HUES64 (cell line): ENCODE measurements at regions not wholly inside any gene's neighbourhood (a gene's known extent, or its start where the extent isn't known, plus 50 kb on each side); places are given as distances from the start of the nearest gene placed in this dataset.

Experiments used
- H3K27ac ChIP-seq: 2 replicates; pipeline ENCODE4 v1.7.0; 2013; ENCODE audit warnings: low read depth, low read length, inconsistent platforms
- H3K27me3 ChIP-seq: 2 replicates; pipeline ENCODE4 v1.6.1; 2013; ENCODE audit warnings: mild to moderate bottlenecking, low read length; ENCODE audit not compliant: insufficient read depth
- H3K36me3 ChIP-seq: 2 replicates; pipeline ENCODE4 v1.6.1; 2013; ENCODE audit warnings: mild to moderate bottlenecking, low read length; ENCODE audit not compliant: insufficient read depth
- H3K4me1 ChIP-seq: 2 replicates; pipeline ENCODE4 v1.6.1; 2013; ENCODE audit warnings: mild to moderate bottlenecking, low read length, moderate library complexity; ENCODE audit not compliant: insufficient read depth
- H3K4me3 ChIP-seq: 2 replicates; pipeline ENCODE4 v1.5.1; 2013; ENCODE audit warnings: mild to moderate bottlenecking, low read length, moderate library complexity
- H3K9ac ChIP-seq: 2 replicates; pipeline ENCODE4 v1.6.1; 2013; ENCODE audit warnings: mild to moderate bottlenecking, low read depth, low read length
- H3K9me3 ChIP-seq: 2 replicates; pipeline ENCODE4 v1.6.1; 2013; ENCODE audit warnings: low read depth, low read length; ENCODE audit not compliant: insufficient read depth
- WGBS: fragments of 150-250, 120-280 bp; methylation state at CpG from one replicate; pipeline ENCODE4 v1.1.7; 2013; ENCODE audit warnings: missing lambda C conversion rate; 5-methylcytosine and 5-hydroxymethylcytosine counted together

- WGBS = 80% methylated on average over 2 of the region's 3 CpGs
- no peaks in the 10 kb centered on the region for H3K36me3 ChIP-seq
Observed at GRCh38 chr2:144578099-144578498, 58.2 kb upstream of the ZEB2 start.

GRCh38 chr2:144572977-144573376, 53.1 kb upstream of the ZEB2 start:
- Histone ChIP-seq H3K36me3 (no peaks in the 10 kb centered on the region), H3K27ac (no peak overlapping the region), H3K27me3 (no peaks in the 10 kb centered on the region; the same call in 1 of the 2 replicates), H3K9me3 (no peaks in the 10 kb centered on the region), H3K9ac (no peak overlapping the region), H3K4me1 (peaks cover 23% of the 10 kb centered on the region), H3K4me3 (no peak overlapping the region)

More at GRCh38 chr2:144578099-144578498, 58.2 kb upstream of the ZEB2 start:
- H3K4me1 ChIP-seq = peaks cover 33% of the 10 kb centered on the region
- no peak overlapping the region for H3K27ac ChIP-seq
- H3K27me3 ChIP-seq = no peaks in the 10 kb centered on the region
- H3K9ac ChIP-seq = no peak overlapping the region
- H3K4me3 ChIP-seq = no peak overlapping the region
- H3K9me3 ChIP-seq = no peaks in the 10 kb centered on the region

GRCh38 chr2:144571770-144572169, 51.9 kb upstream of the ZEB2 start:
- no peaks in the 10 kb centered on the region; the same call in 1 of the 2 replicates for H3K27me3 ChIP-seq
- H3K36me3 ChIP-seq = no peaks in the 10 kb centered on the region
- H3K27ac ChIP-seq = no peak overlapping the region
- peaks cover 33% of the 10 kb centered on the region for H3K4me1 ChIP-seq
- no CpG with 5 or more reads among the region's 1 CpG for WGBS
- H3K9me3 ChIP-seq = no peaks in the 10 kb centered on the region
- H3K4me3 ChIP-seq = no peak overlapping the region
- no peak overlapping the region for H3K9ac ChIP-seq

- Histone ChIP-seq H3K9me3 (no peaks in the 10 kb centered on the region), H3K36me3 (no peaks in the 10 kb centered on the region), H3K9ac (no peak overlapping the region), H3K4me3 (no peak overlapping the region), H3K4me1 (peaks cover 40% of the 10 kb centered on the region), H3K27me3 (no peaks in the 10 kb centered on the region; the same call in 1 of the 2 replicates), H3K27ac (no peak overlapping the region)
- WGBS = 96% methylated on average over 3 of the region's 3 CpGs
Observed at GRCh38 chr2:144570566-144570965, 50.6 kb upstream of the ZEB2 start.
